HAP-1 (cell line): ENCODE measurements at regions not wholly inside any gene's neighbourhood (a gene's known extent, or its start where the extent isn't known, plus 50 kb on each side); places are given as distances from the start of the nearest gene placed in this dataset.

ENCODE experiments used
- DNase-seq, 2 experiments: peaks; one replicate each; pipeline ENCODE4 v3.0.0-alpha.2; 2016 to 2020; ENCODE audit warnings: low spot score in 2 of 2
- H3K27me3 ChIP-seq: fragments of 250-450 bp; sonication (Bioruptor Pico); 2 replicates; pipeline ENCODE4 v1.5.1; 2020; ENCODE audit warnings: low read depth, mild to moderate bottlenecking, moderate library complexity
- H3K36me3 ChIP-seq: fragments of 250-450 bp; sonication (Bioruptor Pico); replicated peaks from 2 replicates; pipeline ENCODE4 v1.5.1; 2020; ENCODE audit warnings: mild to moderate bottlenecking
- H3K4me1 ChIP-seq: fragments of 250-450 bp; sonication (Bioruptor Pico); 2 replicates; pipeline ENCODE4 v1.5.1; 2020; ENCODE audit warnings: mild to moderate bottlenecking
- H3K4me3 ChIP-seq: fragments of 250-450 bp; sonication (Bioruptor Pico); 2 replicates; pipeline ENCODE4 v1.5.1; 2020; ENCODE audit warnings: mild to moderate bottlenecking, moderate library complexity
- H3K9me3 ChIP-seq: fragments of 250-450 bp; sonication (Bioruptor Pico); 2 replicates; pipeline ENCODE4 v1.5.1; 2020; ENCODE audit warnings: mild to moderate bottlenecking, moderate library complexity
- in situ Hi-C: fragments of 300-500 bp; cut with MboI; formaldehyde crosslinking; loops from 3 replicates; pipeline ENCODE4 v1.14.3; 2020; ENCODE audit warnings: low sequenced_read_pairs, inconsistent platforms, mixed read lengths

DNA sequence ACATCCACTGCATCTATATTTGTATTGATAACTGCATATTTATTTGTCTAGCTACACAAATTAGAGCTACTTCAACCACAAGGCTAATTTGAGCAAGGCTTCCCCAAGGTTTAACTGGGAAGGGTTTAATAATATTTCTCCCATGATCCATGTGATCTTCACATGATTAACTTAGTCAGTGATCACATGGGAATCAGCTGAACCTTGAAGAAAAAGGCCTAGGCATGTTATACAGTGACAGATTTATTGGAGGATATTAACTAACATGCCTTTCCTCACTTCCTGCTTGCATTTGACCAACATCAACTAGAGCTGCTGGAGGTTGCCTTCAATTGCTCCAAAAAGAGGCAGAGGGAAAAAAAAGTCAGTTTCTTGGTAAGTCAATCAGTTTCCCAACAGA lies 417.0 kb downstream of the HAO1 start:
- Histone ChIP-seq H3K9me3 (no peaks in the 10 kb centered on the region), H3K4me1 (no peaks in the 10 kb centered on the region), H3K27me3 (no peaks in the 10 kb centered on the region), H3K36me3 (no peaks in the 10 kb centered on the region), H3K4me3 (no peak overlapping the region)
- in situ Hi-C loops = no loop called here
- no peak for DNase-seq

GRCh38 chr20:7540018-7540417 lies 400.2 kb downstream of the HAO1 start:
- Histone ChIP-seq H3K4me1 (no peaks in the 10 kb centered on the region), H3K9me3 (no peaks in the 10 kb centered on the region), H3K4me3 (no peak overlapping the region), H3K27me3 (no peaks in the 10 kb centered on the region), H3K36me3 (no peaks in the 10 kb centered on the region)
- no peak for DNase-seq
- in situ Hi-C loops = no loop called here

DNA sequence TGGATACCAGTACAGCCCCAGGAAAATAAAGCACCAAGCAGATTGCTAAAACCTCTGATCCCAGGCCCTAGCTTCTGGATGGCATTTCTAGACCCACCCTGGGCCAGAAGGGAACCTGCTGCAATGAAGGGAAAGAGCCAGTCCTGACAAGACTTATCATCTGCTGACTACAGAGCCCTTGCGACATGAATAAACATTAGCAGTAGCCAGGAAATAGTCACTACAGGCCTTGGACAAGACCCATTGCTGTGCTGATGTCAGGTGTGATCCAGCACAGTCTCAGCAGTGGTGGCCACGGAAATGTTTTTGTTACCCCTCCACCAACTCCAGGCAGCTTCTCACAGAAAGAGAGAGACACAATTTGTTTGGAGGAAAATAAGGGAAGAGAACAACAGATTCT lies 399.3 kb downstream of the HAO1 start:
- no peak overlapping the region for H3K4me3 ChIP-seq
- no peaks in the 10 kb centered on the region for H3K27me3 ChIP-seq
- H3K36me3 ChIP-seq = no peaks in the 10 kb centered on the region
- in situ Hi-C loops = no loop called here
- H3K9me3 ChIP-seq = no peaks in the 10 kb centered on the region
- H3K4me1 ChIP-seq = no peaks in the 10 kb centered on the region
- DNase-seq = no peak

DNA sequence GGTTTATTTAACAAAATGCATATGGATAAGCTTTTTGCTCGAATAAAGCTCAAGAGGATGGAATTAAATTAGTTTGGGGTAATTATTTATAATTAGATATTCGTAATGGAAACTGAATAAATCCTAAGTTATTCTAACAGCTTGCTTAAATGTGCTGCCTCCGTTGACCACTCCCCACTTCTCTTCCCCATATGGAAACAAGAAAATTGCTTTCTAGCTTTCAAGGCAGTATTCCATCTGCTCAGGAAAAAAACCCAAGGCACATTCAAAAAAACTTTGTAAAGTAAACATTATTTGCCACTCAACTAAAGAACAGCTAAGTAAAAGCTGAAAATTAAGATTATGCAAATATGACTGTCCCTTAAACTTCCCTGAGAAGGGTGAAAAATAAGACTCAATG lies 369.2 kb downstream of the HAO1 start:
- H3K4me3 ChIP-seq = no peak overlapping the region

GRCh38 chr20:7571521-7572055 lies 368.7 kb downstream of the HAO1 start:
- Histone ChIP-seq H3K36me3 (no peaks in the 10 kb centered on the region), H3K9me3 (no peaks in the 10 kb centered on the region), H3K4me3 (no peak overlapping the region), H3K27me3 (no peaks in the 10 kb centered on the region), H3K4me1 (no peaks in the 10 kb centered on the region)
- no peak for DNase-seq
- in situ Hi-C loops = no loop called here

More for the DNA sequence above, 369.2 kb downstream of the HAO1 start:
- no peak for DNase-seq
- Histone ChIP-seq H3K4me1 (no peaks in the 10 kb centered on the region), H3K36me3 (no peaks in the 10 kb centered on the region), H3K27me3 (no peaks in the 10 kb centered on the region), H3K9me3 (no peaks in the 10 kb centered on the region)
- in situ Hi-C loops = no loop called here

GRCh38 chr20:7579888-7580287 lies 360.4 kb downstream of the HAO1 start:
- no peaks in the 10 kb centered on the region for H3K9me3 ChIP-seq
- no peak for DNase-seq
- H3K27me3 ChIP-seq = no peaks in the 10 kb centered on the region
- H3K36me3 ChIP-seq = no peaks in the 10 kb centered on the region
- no peak overlapping the region for H3K4me3 ChIP-seq
- in situ Hi-C loops = no loop called here
- no peaks in the 10 kb centered on the region for H3K4me1 ChIP-seq

GRCh38 chr20:7585126-7585679 lies 355.1 kb downstream of the HAO1 start:
- no peak for DNase-seq
- Histone ChIP-seq H3K36me3 (no peaks in the 10 kb centered on the region), H3K4me3 (no peak overlapping the region), H3K27me3 (no peaks in the 10 kb centered on the region), H3K9me3 (no peaks in the 10 kb centered on the region), H3K4me1 (no peaks in the 10 kb centered on the region)
- in situ Hi-C loops = no loop called here

GRCh38 chr20:7586481-7586880 lies 353.8 kb downstream of the HAO1 start:
- no peak for DNase-seq
- H3K9me3 ChIP-seq = no peaks in the 10 kb centered on the region
- H3K27me3 ChIP-seq = no peaks in the 10 kb centered on the region
- in situ Hi-C loops = no loop called here
- H3K4me1 ChIP-seq = no peaks in the 10 kb centered on the region
- H3K4me3 ChIP-seq = no peak overlapping the region
- H3K36me3 ChIP-seq = no peaks in the 10 kb centered on the region

- DNase-seq = no peak
- H3K4me1 ChIP-seq = no peaks in the 10 kb centered on the region
- no peaks in the 10 kb centered on the region for H3K27me3 ChIP-seq
- in situ Hi-C loops = no loop called here
- no peak overlapping the region for H3K4me3 ChIP-seq
- no peaks in the 10 kb centered on the region for H3K36me3 ChIP-seq
- no peaks in the 10 kb centered on the region for H3K9me3 ChIP-seq
Observed at GRCh38 chr20:7589164-7589563, 351.1 kb downstream of the HAO1 start.

DNA sequence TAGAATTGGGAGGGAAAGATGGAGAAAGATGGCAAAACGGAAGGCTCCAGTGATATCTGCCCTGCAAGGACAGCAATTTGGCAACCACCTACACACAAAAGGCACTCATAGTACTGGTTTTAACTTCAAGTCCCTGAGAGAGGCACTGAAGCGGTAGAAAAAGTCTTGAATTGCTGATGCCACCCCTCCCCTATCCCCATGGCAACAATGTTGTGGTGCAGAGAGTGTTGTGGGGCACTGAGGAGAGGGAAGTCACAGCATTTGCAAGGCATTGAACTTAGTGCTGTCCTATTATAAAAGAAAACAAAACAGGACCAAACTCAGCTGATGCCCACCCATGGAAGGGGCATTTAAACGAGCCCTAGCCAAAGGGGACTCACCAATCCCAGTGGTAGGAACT lies 343.7 kb downstream of the HAO1 start:
- no peaks in the 10 kb centered on the region for H3K27me3 ChIP-seq
- DNase-seq = no peak
- in situ Hi-C loops = no loop called here

DNA sequence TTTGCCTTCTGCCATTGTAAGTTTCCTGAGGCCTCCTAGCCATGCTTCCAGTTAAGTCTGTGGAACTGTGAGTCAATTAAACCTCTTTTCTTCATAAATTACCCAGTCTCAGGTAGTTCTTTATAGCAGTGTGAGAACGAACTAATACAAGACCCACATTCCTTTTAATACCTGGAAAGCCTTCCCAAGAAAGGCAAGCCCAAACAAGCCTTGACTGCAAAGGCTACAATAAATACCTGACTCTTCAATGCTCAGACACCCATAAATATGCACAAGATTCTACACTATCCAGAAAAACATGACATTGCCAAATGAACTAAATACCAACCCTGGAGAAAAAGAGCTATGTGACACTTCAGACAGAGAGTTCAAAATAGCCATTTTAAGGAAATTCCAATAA lies 338.8 kb downstream of the HAO1 start:
- Histone ChIP-seq H3K27me3 (no peaks in the 10 kb centered on the region), H3K4me1 (no peaks in the 10 kb centered on the region), H3K4me3 (no peak overlapping the region), H3K36me3 (no peaks in the 10 kb centered on the region), H3K9me3 (no peaks in the 10 kb centered on the region)
- no peak for DNase-seq
- in situ Hi-C loops = no loop called here

More for the DNA sequence above, 343.7 kb downstream of the HAO1 start:
- H3K36me3 ChIP-seq = no peaks in the 10 kb centered on the region
- no peaks in the 10 kb centered on the region for H3K4me1 ChIP-seq
- H3K4me3 ChIP-seq = no peak overlapping the region
- no peaks in the 10 kb centered on the region for H3K9me3 ChIP-seq

DNA sequence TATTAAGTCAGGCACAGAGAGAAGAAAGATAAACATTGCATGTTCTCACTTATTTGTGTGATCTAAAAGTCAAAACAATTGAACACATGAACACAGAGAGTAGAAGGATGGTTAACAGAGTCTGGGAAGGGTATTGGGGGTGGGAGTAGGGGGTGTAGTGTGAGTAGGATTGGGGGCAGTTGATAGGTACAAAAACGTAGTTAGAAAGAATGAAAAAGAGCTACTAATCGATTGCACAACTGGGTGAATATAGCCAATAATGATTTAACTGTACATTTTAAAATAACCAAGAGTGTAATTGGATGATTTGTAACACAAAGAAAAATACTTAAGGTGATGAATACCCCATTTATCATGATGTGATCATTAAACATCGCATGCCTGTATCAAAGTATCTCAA lies 333.3 kb downstream of the HAO1 start:
- H3K9me3 ChIP-seq = no peaks in the 10 kb centered on the region
- no peak for DNase-seq
- in situ Hi-C loops = no loop called here
- H3K4me1 ChIP-seq = no peaks in the 10 kb centered on the region
- no peaks in the 10 kb centered on the region for H3K27me3 ChIP-seq
- H3K4me3 ChIP-seq = no peak overlapping the region
- H3K36me3 ChIP-seq = no peaks in the 10 kb centered on the region

DNA sequence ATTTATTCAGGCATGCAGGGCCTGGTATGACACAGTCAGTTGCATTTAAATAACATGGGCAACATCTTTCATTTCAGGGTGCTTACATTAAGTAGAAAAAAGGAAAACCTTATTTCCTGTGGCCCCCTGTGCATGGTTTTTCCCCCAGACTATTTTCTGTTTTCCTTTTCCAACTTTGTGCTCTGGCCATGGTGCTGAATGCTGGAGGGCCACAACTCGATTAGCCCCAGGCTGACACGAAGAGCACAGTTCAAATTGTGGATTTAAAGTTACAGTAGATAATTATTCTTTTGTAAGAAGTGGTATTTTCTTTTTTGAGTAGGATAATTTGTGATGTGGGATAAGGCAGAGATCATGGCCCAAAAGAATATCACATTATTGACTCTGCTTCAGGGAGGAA lies 332.0 kb downstream of the HAO1 start:
- no peak overlapping the region for H3K4me3 ChIP-seq

GRCh38 chr20:7609251-7609650 lies 331.0 kb downstream of the HAO1 start:
- no peak for DNase-seq
- in situ Hi-C loops = no loop called here
- Histone ChIP-seq H3K27me3 (no peaks in the 10 kb centered on the region), H3K4me3 (no peak overlapping the region), H3K36me3 (no peaks in the 10 kb centered on the region), H3K9me3 (no peaks in the 10 kb centered on the region), H3K4me1 (no peaks in the 10 kb centered on the region)

More for the DNA sequence above, 332.0 kb downstream of the HAO1 start:
- in situ Hi-C loops = no loop called here
- H3K4me1 ChIP-seq = no peaks in the 10 kb centered on the region
- no peak for DNase-seq
- no peaks in the 10 kb centered on the region for H3K36me3 ChIP-seq
- H3K9me3 ChIP-seq = no peaks in the 10 kb centered on the region
- no peaks in the 10 kb centered on the region for H3K27me3 ChIP-seq

GRCh38 chr20:7610681-7611080 lies 329.6 kb downstream of the HAO1 start:
- Histone ChIP-seq H3K4me1 (no peaks in the 10 kb centered on the region), H3K27me3 (no peaks in the 10 kb centered on the region), H3K36me3 (no peaks in the 10 kb centered on the region), H3K9me3 (no peaks in the 10 kb centered on the region), H3K4me3 (no peak overlapping the region)
- in situ Hi-C loops = no loop called here
- no peak for DNase-seq
